B cell (primary cell): ENCODE measurements at regions not wholly inside any gene's neighbourhood (a gene's known extent, or its start where the extent isn't known, plus 50 kb on each side); places are given as distances from the start of the nearest gene placed in this dataset.

Experiments used
- CTCF ChIP-seq: fragments of 200-600 bp; IDR thresholded peaks from one replicate; pipeline ENCODE4 v1.8.0; 2022; ENCODE audit warnings: antibody characterized with exemption, mild to moderate bottlenecking
- EZH2 ChIP-seq: IDR thresholded peaks from 2 replicates; pipeline ENCODE4 v1.6.1; 2012; ENCODE audit warnings: borderline replicate concordance, low read depth, mild to moderate bottlenecking, moderate library complexity, low read length; ENCODE audit not compliant: insufficient read depth, poor library complexity, severe bottlenecking

DNA sequence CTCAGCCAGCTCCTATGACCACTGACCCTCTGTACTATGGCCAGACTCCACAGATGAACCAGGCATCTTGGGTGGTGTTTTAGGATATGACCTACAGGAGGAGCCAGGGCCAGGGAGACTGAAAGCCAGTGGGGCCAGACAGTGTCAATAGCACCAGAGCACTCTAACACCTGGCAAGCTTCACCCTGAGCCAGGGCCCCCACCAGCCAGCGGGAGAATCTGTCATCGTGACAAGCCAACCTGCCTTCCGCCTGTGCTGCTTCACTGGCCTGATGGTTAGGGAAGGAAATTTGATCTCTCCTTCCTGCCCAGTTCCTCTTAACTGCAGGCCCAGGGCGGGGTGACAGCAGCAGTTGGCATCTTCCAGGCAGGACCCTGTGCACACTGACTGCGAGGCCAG is 222.4 kb downstream of the UQCRFS1 start:
- TF ChIP-seq CTCF, result no peak
- TF ChIP-seq EZH2, result no peak
